Epithelial cell of proximal tubule (primary cell): ENCODE measurements at regions not wholly inside any gene's neighbourhood (a gene's known extent, or its start where the extent isn't known, plus 50 kb on each side); places are given as distances from the start of the nearest gene placed in this dataset.

Source experiments
- DNase-seq: peaks from one replicate; pipeline ENCODE4 v3.0.0-alpha.2; 2011; ENCODE audit warnings: low read depth
- H3K4me3 ChIP-seq: 2 replicates; pipeline ENCODE4 v1.5.1; 2011; ENCODE audit warnings: low read depth, mild to moderate bottlenecking, low read length
- TF ChIP-seq, protein P1 (sequence below): conservative IDR thresholded peaks from 2 replicates; pipeline ENCODE4 v1.5.1; 2012; ENCODE audit warnings: low read depth, mild to moderate bottlenecking, low read length

DNA sequence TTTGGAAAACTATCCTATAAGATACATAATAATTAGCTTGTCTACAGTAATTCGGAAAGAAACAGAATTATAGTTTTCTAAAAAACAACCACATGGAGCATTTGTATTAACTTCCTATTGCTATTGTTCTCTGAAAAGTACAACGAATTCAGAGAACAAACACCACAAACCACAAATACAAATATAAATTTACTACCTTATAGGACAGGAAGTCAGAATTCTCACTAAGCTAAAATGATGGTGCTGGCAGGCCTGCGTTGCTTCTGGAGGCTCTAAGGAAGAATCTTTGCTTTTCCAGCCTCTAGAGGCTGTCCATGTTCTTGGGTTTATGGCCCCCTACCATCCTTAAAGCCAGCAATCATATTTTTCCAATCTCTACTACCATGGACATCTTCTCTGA is 173.6 kb upstream of the TCF21 start:
- TF ChIP-seq, protein P1, sequence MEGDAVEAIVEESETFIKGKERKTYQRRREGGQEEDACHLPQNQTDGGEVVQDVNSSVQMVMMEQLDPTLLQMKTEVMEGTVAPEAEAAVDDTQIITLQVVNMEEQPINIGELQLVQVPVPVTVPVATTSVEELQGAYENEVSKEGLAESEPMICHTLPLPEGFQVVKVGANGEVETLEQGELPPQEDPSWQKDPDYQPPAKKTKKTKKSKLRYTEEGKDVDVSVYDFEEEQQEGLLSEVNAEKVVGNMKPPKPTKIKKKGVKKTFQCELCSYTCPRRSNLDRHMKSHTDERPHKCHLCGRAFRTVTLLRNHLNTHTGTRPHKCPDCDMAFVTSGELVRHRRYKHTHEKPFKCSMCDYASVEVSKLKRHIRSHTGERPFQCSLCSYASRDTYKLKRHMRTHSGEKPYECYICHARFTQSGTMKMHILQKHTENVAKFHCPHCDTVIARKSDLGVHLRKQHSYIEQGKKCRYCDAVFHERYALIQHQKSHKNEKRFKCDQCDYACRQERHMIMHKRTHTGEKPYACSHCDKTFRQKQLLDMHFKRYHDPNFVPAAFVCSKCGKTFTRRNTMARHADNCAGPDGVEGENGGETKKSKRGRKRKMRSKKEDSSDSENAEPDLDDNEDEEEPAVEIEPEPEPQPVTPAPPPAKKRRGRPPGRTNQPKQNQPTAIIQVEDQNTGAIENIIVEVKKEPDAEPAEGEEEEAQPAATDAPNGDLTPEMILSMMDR = no peak
- DNase-seq = no peak
- H3K4me3 ChIP-seq = no peak overlapping the region

DNA sequence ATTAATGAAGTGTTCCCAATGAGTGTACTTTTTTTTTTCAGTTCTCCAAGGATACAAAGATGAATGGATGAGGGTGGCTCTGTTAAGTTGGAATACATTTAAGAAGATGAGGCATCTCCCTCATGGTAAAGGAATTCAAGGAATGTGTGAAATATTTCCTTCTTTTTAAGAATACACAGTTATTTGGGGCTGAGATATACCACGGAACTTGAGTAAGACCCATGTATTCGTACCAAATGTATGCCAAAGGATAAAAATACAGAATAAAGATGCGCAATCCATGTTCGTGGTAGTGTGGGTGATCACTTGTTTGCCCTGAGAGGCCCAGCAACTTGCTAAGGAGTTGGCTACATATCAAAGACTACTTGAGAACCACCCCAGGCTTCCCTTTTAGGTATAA is 164.2 kb upstream of the TCF21 start:
- no peak for DNase-seq
- H3K4me3 ChIP-seq = no peak overlapping the region
- TF ChIP-seq, protein P1 = no peak

DNA sequence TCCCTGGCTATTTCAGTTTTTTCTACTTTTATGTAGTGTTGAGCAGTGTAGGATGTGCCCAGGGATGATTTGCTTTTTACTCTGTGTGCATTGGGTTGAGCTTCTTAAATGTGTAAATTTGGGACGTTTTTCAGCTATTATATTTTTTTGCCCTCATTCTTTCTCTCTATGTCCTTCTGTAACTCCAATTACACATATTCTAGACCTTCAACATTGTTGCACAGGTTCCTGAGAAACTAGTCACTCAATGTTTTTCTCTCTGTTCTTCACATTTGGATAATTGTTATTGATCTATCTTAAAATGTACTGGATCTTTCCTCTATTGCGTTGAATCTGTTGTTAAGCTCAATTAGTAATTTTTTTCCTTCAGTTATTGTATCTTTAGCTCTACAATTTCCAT is 162.7 kb upstream of the TCF21 start:
- no peak overlapping the region for H3K4me3 ChIP-seq
- DNase-seq = no peak
- TF ChIP-seq, protein P1 = no peak

DNA sequence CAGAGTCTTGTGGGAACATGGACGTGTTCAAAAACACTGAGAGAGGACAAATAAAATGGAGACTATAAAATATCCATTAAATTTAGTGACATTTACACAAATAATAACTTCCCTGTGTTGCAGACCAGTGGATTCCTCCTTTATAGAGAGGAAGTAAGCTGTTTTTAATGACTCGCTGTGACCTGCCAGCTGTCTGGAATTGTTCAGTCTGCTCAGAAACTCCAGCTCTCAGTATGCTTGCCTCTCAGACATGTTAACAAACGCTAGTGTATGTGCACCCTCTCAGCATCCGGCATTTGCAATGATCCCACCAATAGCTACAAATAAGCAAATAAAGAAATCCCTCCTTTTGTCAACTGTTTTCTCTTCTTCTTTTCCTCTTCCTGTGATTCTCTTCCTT is 158.0 kb upstream of the TCF21 start:
- TF ChIP-seq, protein P1 = no peak
- no peak overlapping the region for H3K4me3 ChIP-seq
- DNase-seq = no peak

DNA sequence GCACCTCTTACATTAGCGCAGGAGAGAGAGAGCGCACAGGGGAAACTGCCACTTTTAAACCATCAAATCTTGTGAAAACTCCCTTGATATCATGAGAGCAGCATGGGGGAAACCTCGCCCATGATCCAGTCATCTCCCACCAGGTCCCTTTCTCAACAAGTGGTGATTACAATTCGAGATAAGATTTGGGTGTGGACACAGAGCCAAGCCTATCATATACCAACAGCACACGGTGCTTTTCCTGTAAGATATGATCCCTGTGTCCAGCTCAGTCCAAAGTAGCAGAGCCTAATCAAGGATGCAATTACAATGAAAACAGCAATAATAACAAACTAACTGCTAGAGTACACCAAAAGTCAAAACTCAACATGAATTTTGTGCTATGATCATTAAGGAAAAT is 148.7 kb upstream of the TCF21 start:
- no peak for DNase-seq
- no peak overlapping the region for H3K4me3 ChIP-seq
- TF ChIP-seq, protein P1 = no peak

DNA sequence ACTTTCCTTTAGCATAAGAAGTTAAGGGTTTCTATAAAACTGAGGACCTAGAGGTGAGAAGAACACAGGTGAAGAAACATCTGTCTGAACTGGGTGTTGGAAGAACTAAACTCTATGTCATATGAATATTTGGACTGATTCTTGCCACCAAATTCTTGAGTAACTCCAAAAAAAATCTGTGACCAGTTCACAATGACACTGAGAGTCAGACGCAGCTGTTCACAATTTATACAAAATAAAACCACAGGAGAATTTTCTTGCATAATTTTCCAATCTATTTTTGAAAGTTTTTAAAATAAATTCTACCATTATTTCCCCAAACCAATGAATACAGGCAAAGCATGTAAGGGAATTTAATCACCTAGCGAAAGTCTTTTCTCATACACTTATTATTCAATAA is 148.1 kb upstream of the TCF21 start:
- TF ChIP-seq, protein P1 = no peak
- DNase-seq = no peak
- H3K4me3 ChIP-seq = no peak overlapping the region

DNA sequence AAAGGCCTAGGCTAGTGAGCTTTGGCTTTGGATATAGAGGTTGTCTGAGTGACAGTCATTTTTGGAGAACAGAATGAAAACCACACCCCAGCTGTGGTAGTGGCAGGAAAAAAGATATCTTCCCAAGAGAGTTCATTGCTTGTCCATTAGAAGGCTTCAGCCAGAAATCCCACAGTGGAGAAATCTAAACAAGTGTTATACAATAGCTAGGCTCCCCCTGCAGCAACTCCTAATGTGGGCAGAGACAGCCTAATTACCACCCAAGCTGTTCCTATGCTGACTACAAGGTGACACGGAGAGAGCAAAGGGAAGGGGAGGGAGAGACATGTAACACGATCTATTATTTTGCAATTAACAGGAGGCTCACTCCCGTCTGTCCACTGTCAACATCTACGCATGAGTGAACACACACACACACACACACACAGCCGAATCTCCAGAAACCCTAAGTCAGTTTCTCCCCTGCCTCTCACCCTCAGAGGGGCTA is 147.5 kb upstream of the TCF21 start:
- H3K4me3 ChIP-seq = no peak overlapping the region
- DNase-seq = peak; percentile 51
- TF ChIP-seq, protein P1 = no peak
